Activated T-cell treated with anti-CD3 and anti-CD28 coated beads, Interleukin-2, amount 50 U/mL, for 1 hour (primary cell): ENCODE measurements at regions not wholly inside any gene's neighbourhood (a gene's known extent, or its start where the extent isn't known, plus 50 kb on each side); places are given as distances from the start of the nearest gene placed in this dataset.
A peak's percentile ranks its signal among the peaks of the same experiment; 100 is the strongest.

ENCODE experiments used
- DNase-seq: peaks from one replicate; pipeline ENCODE4 v3.0.0-alpha.2; 2020

DNA sequence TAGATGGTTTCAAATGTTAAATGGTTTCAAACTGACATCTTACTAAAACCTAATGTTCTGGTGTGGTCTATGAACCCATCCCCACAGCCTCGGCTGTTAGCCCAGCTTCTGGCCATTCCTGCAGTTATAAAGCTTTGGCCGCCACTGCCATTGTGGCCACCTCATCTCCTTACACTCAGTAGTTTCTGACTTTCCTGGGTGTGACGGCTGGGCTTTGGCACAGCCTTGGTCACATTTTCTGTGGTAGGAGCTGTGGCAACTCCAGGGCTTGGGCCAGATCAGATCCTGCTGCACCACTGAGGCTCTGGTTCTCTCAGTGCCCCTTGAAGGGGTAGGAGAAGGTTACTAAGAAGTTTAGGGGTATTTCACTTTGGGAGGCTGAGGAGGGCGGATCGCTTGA is 84.2 kb upstream of the STXBP6 start:
- no peak for DNase-seq

- DNase-seq = peak; percentile 31
Measured at GRCh38 chr14:25132732-25133422, 82.9 kb upstream of the STXBP6 start.

DNA sequence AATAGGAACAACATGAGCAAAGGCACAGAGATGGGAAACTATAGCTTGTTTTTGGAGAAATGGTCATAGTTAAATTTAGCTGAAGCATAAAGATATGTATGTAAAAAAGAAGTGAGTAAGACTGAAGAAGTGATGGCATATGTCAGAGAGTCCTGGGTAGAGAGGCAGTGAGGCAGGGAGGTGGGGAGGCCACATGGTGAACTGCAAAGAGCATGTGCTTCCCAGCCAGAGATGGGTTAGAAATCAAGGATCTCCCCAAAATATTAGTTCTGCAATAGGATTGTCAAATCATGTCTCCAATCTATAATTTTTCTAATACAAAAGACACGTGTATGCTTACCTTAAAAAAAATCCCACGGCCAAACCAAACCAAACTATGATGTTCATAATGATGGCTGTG is 82.1 kb upstream of the STXBP6 start:
- no peak for DNase-seq

GRCh38 chr14:25122843-25123242 is 72.9 kb upstream of the STXBP6 start:
- no peak for DNase-seq

DNA sequence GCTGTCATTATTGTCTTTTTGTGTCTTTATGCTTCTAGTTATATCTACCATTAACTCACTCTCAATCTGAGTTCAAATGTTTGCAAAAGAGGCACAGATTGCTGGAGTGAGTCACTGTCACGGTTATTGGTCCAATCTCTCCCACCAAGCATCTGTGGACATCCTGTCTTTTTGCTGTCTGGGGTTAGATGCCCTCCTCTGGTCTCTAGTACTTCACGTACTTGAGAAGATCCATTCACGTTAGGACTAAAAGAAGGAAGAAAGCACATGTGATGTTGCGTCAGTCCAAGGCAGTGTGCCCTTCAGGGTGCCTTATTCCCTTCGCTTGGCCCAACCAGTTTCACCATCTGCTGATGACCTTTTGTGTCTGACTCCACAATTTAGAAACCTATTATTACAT is 72.3 kb upstream of the STXBP6 start:
- DNase-seq = no peak

GRCh38 chr14:25121337-25122129 is 71.6 kb upstream of the STXBP6 start:
- DNase-seq = no peak

- no peak for DNase-seq
Measured at GRCh38 chr14:25120261-25120660, 70.3 kb upstream of the STXBP6 start.

- DNase-seq = no peak
Measured at GRCh38 chr14:25118671-25119070, 68.7 kb upstream of the STXBP6 start.

DNA sequence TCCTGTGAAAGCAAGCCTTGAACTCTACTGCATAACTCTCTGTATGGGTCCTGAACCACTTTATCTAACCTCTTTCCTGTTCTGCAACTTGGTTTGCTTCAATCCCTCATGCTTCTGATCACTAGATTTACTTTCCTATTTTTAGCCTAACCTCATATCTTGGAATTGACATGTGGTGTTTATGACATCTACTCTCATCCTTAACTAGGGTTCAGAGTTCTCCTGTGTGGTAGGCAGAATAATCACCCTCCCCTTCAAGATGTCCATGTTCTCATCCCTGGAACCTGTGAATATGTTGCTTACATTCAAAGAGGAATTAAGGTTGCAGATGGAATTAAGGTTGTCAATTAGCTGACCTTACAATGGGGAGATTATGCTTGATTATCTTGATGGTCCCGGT is 67.4 kb upstream of the STXBP6 start:
- DNase-seq = no peak

DNA sequence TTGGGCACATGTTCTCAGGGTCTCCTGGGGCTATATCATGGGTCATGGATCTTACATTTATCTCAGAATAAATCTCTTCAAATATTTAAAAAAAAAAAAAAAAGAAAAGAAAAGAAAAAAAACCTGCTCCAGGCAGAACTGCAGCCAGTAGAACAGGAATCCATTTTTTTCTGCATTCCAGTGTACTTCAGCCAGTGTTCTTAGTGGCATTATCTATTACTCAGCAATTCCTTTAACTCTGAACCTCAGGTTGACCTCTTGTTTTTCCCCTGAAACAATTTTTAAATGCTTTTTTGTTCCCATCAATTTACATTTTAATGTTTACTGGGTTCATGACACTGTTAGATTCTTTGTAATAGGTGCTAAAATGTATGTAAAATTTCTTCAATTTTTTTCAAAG is 66.7 kb upstream of the STXBP6 start:
- DNase-seq = no peak

GRCh38 chr14:25113394-25113793 is 63.4 kb upstream of the STXBP6 start:
- DNase-seq = no peak

GRCh38 chr14:25111061-25111601 is 61.2 kb upstream of the STXBP6 start:
- no peak for DNase-seq

DNA sequence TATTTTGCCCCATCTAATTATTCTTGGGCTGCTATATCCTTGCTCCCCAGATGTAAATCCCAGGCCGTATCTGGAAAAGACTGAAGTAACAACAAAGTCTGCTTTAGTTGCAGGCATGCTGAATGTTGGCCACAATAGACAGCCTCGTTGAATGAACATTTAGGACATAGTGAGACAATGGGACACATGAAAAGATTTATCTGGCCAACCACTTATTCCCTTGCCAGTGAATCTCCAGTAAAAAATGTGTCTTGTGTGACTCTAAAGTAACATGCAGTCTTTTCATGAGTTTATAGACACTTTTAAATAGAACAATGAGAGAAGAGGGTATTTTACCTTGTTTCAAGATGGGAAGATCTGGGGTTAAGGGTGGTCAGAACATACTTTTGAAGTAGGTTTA is 60.2 kb upstream of the STXBP6 start:
- DNase-seq = no peak

GRCh38 chr14:25108959-25109358 is 59.0 kb upstream of the STXBP6 start:
- no peak for DNase-seq

GRCh38 chr14:25108291-25108690 is 58.3 kb upstream of the STXBP6 start:
- no peak for DNase-seq

GRCh38 chr14:25103820-25104219 is 53.9 kb upstream of the STXBP6 start:
- DNase-seq = no peak

GRCh38 chr14:25103271-25103670 is 53.3 kb upstream of the STXBP6 start:
- no peak for DNase-seq

GRCh38 chr14:25102788-25103187 is 52.8 kb upstream of the STXBP6 start:
- DNase-seq = no peak

GRCh38 chr14:25101276-25101675 is 51.3 kb upstream of the STXBP6 start:
- DNase-seq = no peak
